HCT116 (cell line): ENCODE measurements at regions not wholly inside any gene's neighbourhood (a gene's known extent, or its start where the extent isn't known, plus 50 kb on each side); places are given as distances from the start of the nearest gene placed in this dataset.

Source experiments
- CTCF ChIP-seq, 3 experiments: fragments of 200-600 bp in 1 of 3; sonication (generic) in 1 of 3; IDR thresholded peaks in 2 of 3; conservative IDR thresholded peaks in 1 of 3; 2 replicates each; pipeline ENCODE4 v1.5.1; 2012 to 2017; ENCODE audit warnings: low read depth in 2 of 3, low read length in 2 of 3, antibody characterized with exemption in 1 of 3, borderline replicate concordance in 1 of 3, control low read depth in 1 of 3, mild to moderate bottlenecking in 1 of 3, mixed read lengths in 1 of 3, mixed run types in 1 of 3, moderate library complexity in 1 of 3; ENCODE audit not compliant: insufficient read depth in 1 of 3
- ELF1 ChIP-seq: IDR thresholded peaks from 2 replicates; pipeline ENCODE4 v1.6.1; 2012; ENCODE audit warnings: low read depth, borderline replicate concordance
- EZH2 ChIP-seq: fragments of 200-600 bp; sonication (generic); IDR thresholded peaks from 2 replicates; pipeline ENCODE4 v1.6.1; 2017; ENCODE audit warnings: antibody characterized with exemption, mixed run types
- EZH2phosphoT487 ChIP-seq: fragments of 200-600 bp; IDR thresholded peaks from 2 replicates; pipeline ENCODE4 v1.6.1; 2018; ENCODE audit warnings: antibody characterized with exemption, borderline replicate concordance
- FOSL1 ChIP-seq: IDR thresholded peaks from 2 replicates; pipeline ENCODE4 v1.6.1; 2012; ENCODE audit warnings: low read depth
- POLR2A ChIP-seq: IDR thresholded peaks from 2 replicates; pipeline ENCODE4 v1.7.0; 2011; ENCODE audit warnings: borderline replicate concordance; ENCODE audit not compliant: insufficient read depth, insufficient read length; ENCODE audit errors: extremely low read depth
- REST ChIP-seq: IDR thresholded peaks from 2 replicates; pipeline ENCODE4 v1.6.1; 2012; ENCODE audit warnings: low read depth
- SIN3A ChIP-seq: IDR thresholded peaks from 2 replicates; pipeline ENCODE4 v1.6.1; 2012; ENCODE audit warnings: low read depth
- SP1 ChIP-seq: IDR thresholded peaks from 2 replicates; pipeline ENCODE4 v1.6.1; 2012; ENCODE audit warnings: low read depth

- TF ChIP-seq FOSL1 (no peak), CTCF (IDR thresholded peaks at IDR 0.05 in 2 of 3, conservative IDR thresholded peaks at IDR 0.05 in 1 of 3; ENCODE audit: borderline replicate concordance in 1 of 3, insufficient read depth in 1 of 3, low read depth in 2 of 3, low read length in 2 of 3) (no peak), ELF1 (no peak), POLR2A (no peak), EZH2 (no peak), EZH2phosphoT487 (no peak), SIN3A (no peak), SP1 (no peak), REST (no peak)
Observed at GRCh38 chr3:147471741-147472140, 62.6 kb downstream of the ZIC1 start.
